Activated naive CD4-positive, alpha-beta T cell treated with anti-CD3 and anti-CD28 coated beads for 36 hours (primary cell): ENCODE measurements at regions not wholly inside any gene's neighbourhood (a gene's known extent, or its start where the extent isn't known, plus 50 kb on each side); places are given as distances from the start of the nearest gene placed in this dataset.

Experiments
- CTCF ChIA-PET: fragments of 350-600 bp; sonication (Branson Sonifier 250); formaldehyde crosslinking; loops from one replicate; lab custom pipeline; 2021; ENCODE audit warnings: antibody characterized with exemption; lab: Charles Lee
- DNase-seq: peaks from one replicate; pipeline ENCODE4 v3.0.0-alpha.2; 2020
- H3K27ac Mint-ChIP-seq: one replicate; pipeline ENCODE4 v1.8.0; 2021; ENCODE audit warnings: mild to moderate bottlenecking, mixed read lengths
- H3K27me3 Mint-ChIP-seq: one replicate; pipeline ENCODE4 v1.8.0; 2021; ENCODE audit warnings: low read depth, mixed read lengths
- H3K36me3 Mint-ChIP-seq: one replicate; pipeline ENCODE4 v1.8.0; 2021; ENCODE audit warnings: low read depth, mixed read lengths
- H3K4me1 Mint-ChIP-seq: one replicate; pipeline ENCODE4 v1.8.0; 2021; ENCODE audit warnings: low read depth, mixed read lengths
- H3K4me3 Mint-ChIP-seq: one replicate; pipeline ENCODE4 v1.8.0; 2021; ENCODE audit warnings: mild to moderate bottlenecking, moderate library complexity, mixed read lengths
- H3K9me3 Mint-ChIP-seq: one replicate; pipeline ENCODE4 v1.8.0; 2021; ENCODE audit warnings: mixed read lengths
- intact Hi-C: fragments of 100-400 bp; cut with micrococcal nuclease; formaldehyde crosslinking; loops from one replicate; pipeline ENCODE4 v1.15.1; 2023

- Mint-ChIP-seq H3K36me3 (no peaks in the 10 kb centered on the region), H3K4me3 (no peak overlapping the region), H3K4me1 (peaks cover 20% of the 10 kb centered on the region), H3K9me3 (no peaks in the 10 kb centered on the region), H3K27me3 (no peaks in the 10 kb centered on the region), H3K27ac (no peak overlapping the region)
- no peak for DNase-seq
- CTCF ChIA-PET, result interaction anchor here (1.0 kb wide), 1 partner anchor 50 kb away, joined by 3 read pairs; no protein-coding TSS in a partner anchor
- intact Hi-C loops, result no loop called here
These were observed 192.8 kb downstream of the BCOR start for GRCh38 chrX:39904816-39905537.

- peaks cover 20% of the 10 kb centered on the region for H3K4me1 Mint-ChIP-seq
- no peaks in the 10 kb centered on the region for H3K36me3 Mint-ChIP-seq
These were observed 192.2 kb downstream of the BCOR start for GRCh38 chrX:39905538-39905891.

GRCh38 chrX:39905946-39906345 is 191.8 kb downstream of the BCOR start:
- intact Hi-C loops, result no loop called here
- Mint-ChIP-seq H3K4me1 (peaks cover 20% of the 10 kb centered on the region), H3K27me3 (no peaks in the 10 kb centered on the region), H3K9me3 (no peaks in the 10 kb centered on the region), H3K4me3 (no peak overlapping the region), H3K27ac (no peak overlapping the region), H3K36me3 (no peaks in the 10 kb centered on the region)
- CTCF ChIA-PET, result interaction anchor here (1.0 kb wide), 1 partner anchor 51 kb away, joined by 3 read pairs; no protein-coding TSS in a partner anchor
- no peak for DNase-seq

More at GRCh38 chrX:39905538-39905891, 192.2 kb downstream of the BCOR start:
- no peak for DNase-seq
- Mint-ChIP-seq H3K27me3 (no peaks in the 10 kb centered on the region), H3K27ac (no peak overlapping the region), H3K4me3 (no peak overlapping the region), H3K9me3 (no peaks in the 10 kb centered on the region)
- intact Hi-C loops, result no loop called here
- CTCF ChIA-PET, result interaction anchor here (1.0 kb wide), 1 partner anchor 51 kb away, joined by 3 read pairs; no protein-coding TSS in a partner anchor

GRCh38 chrX:39907964-39908661 is 189.6 kb downstream of the BCOR start:
- Mint-ChIP-seq H3K4me1 (peaks cover 18% of the 10 kb centered on the region), H3K9me3 (no peaks in the 10 kb centered on the region), H3K36me3 (no peaks in the 10 kb centered on the region), H3K27ac (no peak overlapping the region), H3K27me3 (no peaks in the 10 kb centered on the region), H3K4me3 (no peak overlapping the region)
- DNase-seq, result no peak
- CTCF ChIA-PET, result interaction anchor here (0.6 kb wide), 1 partner anchor 95 kb away, joined by 3 read pairs; no protein-coding TSS in a partner anchor
- intact Hi-C loops, result no loop called here

- Mint-ChIP-seq H3K4me1 (peaks cover 4% of the 10 kb centered on the region), H3K27me3 (no peaks in the 10 kb centered on the region), H3K9me3 (no peaks in the 10 kb centered on the region), H3K36me3 (no peaks in the 10 kb centered on the region), H3K4me3 (no peak overlapping the region), H3K27ac (no peak overlapping the region)
- CTCF ChIA-PET, result interaction anchor here (0.6 kb wide), 1 partner anchor 100 kb away, joined by 3 read pairs; no protein-coding TSS in a partner anchor
- DNase-seq, result no peak
- intact Hi-C loops, result no loop called here
These were observed 187.8 kb downstream of the BCOR start for GRCh38 chrX:39909996-39910395.

GRCh38 chrX:39910651-39911050 is 187.1 kb downstream of the BCOR start:
- Mint-ChIP-seq H3K36me3 (no peaks in the 10 kb centered on the region), H3K27ac (no peak overlapping the region), H3K4me3 (no peak overlapping the region), H3K9me3 (no peaks in the 10 kb centered on the region), H3K27me3 (no peaks in the 10 kb centered on the region), H3K4me1 (peaks cover 4% of the 10 kb centered on the region)
- intact Hi-C loops, result no loop called here
- CTCF ChIA-PET, result no interaction called here
- DNase-seq, result no peak

GRCh38 chrX:39911278-39911897 is 186.4 kb downstream of the BCOR start:
- no peaks in the 10 kb centered on the region for H3K27me3 Mint-ChIP-seq
- intact Hi-C loops, result no loop called here
- CTCF ChIA-PET, result no interaction called here

GRCh38 chrX:39912126-39912525 is 185.6 kb downstream of the BCOR start:
- Mint-ChIP-seq H3K27ac (no peak overlapping the region), H3K36me3 (no peaks in the 10 kb centered on the region), H3K4me3 (no peak overlapping the region), H3K27me3 (no peaks in the 10 kb centered on the region), H3K9me3 (no peaks in the 10 kb centered on the region), H3K4me1 (peaks cover 4% of the 10 kb centered on the region)
- intact Hi-C loops, result no loop called here
- DNase-seq, result no peak
- CTCF ChIA-PET, result interaction anchor here (1.2 kb wide), 1 partner anchor 10 kb away, joined by 3 read pairs; no protein-coding TSS in a partner anchor

More at GRCh38 chrX:39911278-39911897, 186.4 kb downstream of the BCOR start:
- no peak for DNase-seq
- no peak overlapping the region for H3K4me3 Mint-ChIP-seq
- no peaks in the 10 kb centered on the region for H3K36me3 Mint-ChIP-seq
- no peaks in the 10 kb centered on the region for H3K9me3 Mint-ChIP-seq
- no peak overlapping the region for H3K27ac Mint-ChIP-seq
- peaks cover 4% of the 10 kb centered on the region for H3K4me1 Mint-ChIP-seq

- Mint-ChIP-seq H3K36me3 (no peaks in the 10 kb centered on the region), H3K4me3 (no peak overlapping the region), H3K27me3 (no peaks in the 10 kb centered on the region), H3K27ac (no peak overlapping the region), H3K4me1 (no peaks in the 10 kb centered on the region), H3K9me3 (no peaks in the 10 kb centered on the region)
- intact Hi-C loops, result no loop called here
- CTCF ChIA-PET, result no interaction called here
- DNase-seq, result no peak
These were observed 182.7 kb downstream of the BCOR start for GRCh38 chrX:39915081-39915480.

GRCh38 chrX:39915596-39915995 is 182.2 kb downstream of the BCOR start:
- intact Hi-C loops, result no loop called here
- CTCF ChIA-PET, result no interaction called here
- H3K27me3 Mint-ChIP-seq, result no peaks in the 10 kb centered on the region

GRCh38 chrX:39921838-39922237 is 175.9 kb downstream of the BCOR start:
- CTCF ChIA-PET, result no interaction called here
- intact Hi-C loops, result no loop called here
- no peak for DNase-seq
- Mint-ChIP-seq H3K4me3 (no peak overlapping the region), H3K36me3 (no peaks in the 10 kb centered on the region), H3K27ac (no peak overlapping the region), H3K27me3 (no peaks in the 10 kb centered on the region), H3K4me1 (peaks cover 8% of the 10 kb centered on the region), H3K9me3 (no peaks in the 10 kb centered on the region)

More at GRCh38 chrX:39915596-39915995, 182.2 kb downstream of the BCOR start:
- DNase-seq, result no peak
- Mint-ChIP-seq H3K27ac (no peak overlapping the region), H3K4me1 (no peaks in the 10 kb centered on the region), H3K4me3 (no peak overlapping the region), H3K9me3 (no peaks in the 10 kb centered on the region), H3K36me3 (no peaks in the 10 kb centered on the region)

- no peak overlapping the region for H3K27ac Mint-ChIP-seq
- intact Hi-C loops, result no loop called here
- no peaks in the 10 kb centered on the region for H3K36me3 Mint-ChIP-seq
- peaks cover 8% of the 10 kb centered on the region for H3K4me1 Mint-ChIP-seq
- CTCF ChIA-PET, result no interaction called here
- H3K4me3 Mint-ChIP-seq, result no peak overlapping the region
- no peaks in the 10 kb centered on the region for H3K27me3 Mint-ChIP-seq
- H3K9me3 Mint-ChIP-seq, result no peaks in the 10 kb centered on the region
- no peak for DNase-seq
These were observed 175.3 kb downstream of the BCOR start for GRCh38 chrX:39922488-39922887.
